ENCODE measurements at regions not wholly inside any gene's neighbourhood (a gene's known extent, or its start where the extent isn't known, plus 50 kb on each side); places are given as distances from the start of the nearest gene placed in this dataset.

DNA sequence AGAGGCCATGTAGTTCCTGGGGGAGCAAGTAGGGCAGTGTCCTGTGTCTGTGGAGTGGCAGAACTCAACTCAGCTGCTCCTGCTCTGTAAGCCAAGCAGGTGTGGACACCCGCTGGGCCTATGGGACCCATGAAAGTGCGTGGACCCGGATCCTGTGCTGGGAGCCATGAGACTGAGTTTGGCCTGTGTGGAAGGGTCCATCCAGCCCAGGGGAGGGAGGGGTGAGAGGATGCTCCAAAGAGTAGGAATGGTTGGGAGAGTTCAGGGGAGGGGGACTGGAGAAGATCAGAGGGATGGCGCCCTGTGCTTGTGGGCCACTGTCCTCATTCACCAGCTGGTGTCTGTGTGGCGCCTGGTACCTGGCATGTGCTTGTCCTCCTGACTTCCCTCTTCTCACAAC lies 226.4 kb upstream of the HS6ST1 start:
- TF ChIP-seq, protein P1, sequence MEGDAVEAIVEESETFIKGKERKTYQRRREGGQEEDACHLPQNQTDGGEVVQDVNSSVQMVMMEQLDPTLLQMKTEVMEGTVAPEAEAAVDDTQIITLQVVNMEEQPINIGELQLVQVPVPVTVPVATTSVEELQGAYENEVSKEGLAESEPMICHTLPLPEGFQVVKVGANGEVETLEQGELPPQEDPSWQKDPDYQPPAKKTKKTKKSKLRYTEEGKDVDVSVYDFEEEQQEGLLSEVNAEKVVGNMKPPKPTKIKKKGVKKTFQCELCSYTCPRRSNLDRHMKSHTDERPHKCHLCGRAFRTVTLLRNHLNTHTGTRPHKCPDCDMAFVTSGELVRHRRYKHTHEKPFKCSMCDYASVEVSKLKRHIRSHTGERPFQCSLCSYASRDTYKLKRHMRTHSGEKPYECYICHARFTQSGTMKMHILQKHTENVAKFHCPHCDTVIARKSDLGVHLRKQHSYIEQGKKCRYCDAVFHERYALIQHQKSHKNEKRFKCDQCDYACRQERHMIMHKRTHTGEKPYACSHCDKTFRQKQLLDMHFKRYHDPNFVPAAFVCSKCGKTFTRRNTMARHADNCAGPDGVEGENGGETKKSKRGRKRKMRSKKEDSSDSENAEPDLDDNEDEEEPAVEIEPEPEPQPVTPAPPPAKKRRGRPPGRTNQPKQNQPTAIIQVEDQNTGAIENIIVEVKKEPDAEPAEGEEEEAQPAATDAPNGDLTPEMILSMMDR (conservative IDR thresholded peaks at IDR 0.05; ENCODE audit: low read depth, low read length) = no peak
- no peak overlapping the region for H3K4me3 ChIP-seq (ENCODE audit: low read depth, low read length)
- no peak for DNase-seq (ENCODE audit: low read depth)

DNA sequence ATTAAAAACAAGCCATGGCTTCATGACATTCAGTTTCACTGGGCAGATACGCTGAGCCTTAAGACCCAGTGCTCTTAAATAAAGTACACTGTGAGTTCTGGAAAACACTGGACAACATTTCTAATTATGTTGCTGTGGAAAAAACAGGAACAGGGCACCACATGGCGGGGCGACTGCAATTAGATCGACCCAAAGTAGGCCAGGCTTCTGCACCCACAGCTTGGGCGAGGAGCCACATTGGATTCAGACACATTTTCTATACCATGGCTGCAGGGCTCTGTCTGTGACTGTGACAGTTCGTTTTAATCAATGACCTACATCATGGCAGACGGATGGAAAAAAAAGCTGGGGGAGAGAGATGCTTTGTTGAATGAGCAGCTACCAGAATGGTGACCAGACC lies 227.2 kb upstream of the HS6ST1 start:
- no peak overlapping the region for H3K4me3 ChIP-seq (ENCODE audit: low read depth, low read length)
- no peak for DNase-seq (ENCODE audit: low read depth)
- TF ChIP-seq, protein P1 (conservative IDR thresholded peaks at IDR 0.05; ENCODE audit: low read depth, low read length) = no peak

DNA sequence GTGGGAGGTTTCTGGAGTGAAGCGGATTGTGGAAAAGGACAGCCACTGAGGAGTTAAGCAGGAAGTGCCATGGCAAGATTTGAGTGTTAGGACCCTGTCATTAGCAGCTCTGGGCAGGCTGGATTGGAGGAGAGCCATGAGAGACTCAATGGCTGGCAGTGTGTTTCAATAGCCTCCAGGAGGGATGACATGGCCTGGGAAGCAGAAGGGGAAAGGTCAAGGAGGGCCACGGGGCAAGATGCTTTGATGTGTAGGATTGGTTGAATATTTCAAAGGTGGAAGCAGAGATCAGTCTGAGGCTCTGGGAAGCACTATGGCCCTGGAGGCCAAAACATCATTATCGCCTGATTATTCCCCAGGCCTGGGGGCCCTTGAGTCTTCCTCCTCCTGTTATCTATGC lies 229.0 kb upstream of the HS6ST1 start:
- TF ChIP-seq, protein P1 (conservative IDR thresholded peaks at IDR 0.05; ENCODE audit: low read depth, low read length) = no peak
- no peak overlapping the region for H3K4me3 ChIP-seq (ENCODE audit: low read depth, low read length)
- DNase-seq (ENCODE audit: low read depth) = no peak

DNA sequence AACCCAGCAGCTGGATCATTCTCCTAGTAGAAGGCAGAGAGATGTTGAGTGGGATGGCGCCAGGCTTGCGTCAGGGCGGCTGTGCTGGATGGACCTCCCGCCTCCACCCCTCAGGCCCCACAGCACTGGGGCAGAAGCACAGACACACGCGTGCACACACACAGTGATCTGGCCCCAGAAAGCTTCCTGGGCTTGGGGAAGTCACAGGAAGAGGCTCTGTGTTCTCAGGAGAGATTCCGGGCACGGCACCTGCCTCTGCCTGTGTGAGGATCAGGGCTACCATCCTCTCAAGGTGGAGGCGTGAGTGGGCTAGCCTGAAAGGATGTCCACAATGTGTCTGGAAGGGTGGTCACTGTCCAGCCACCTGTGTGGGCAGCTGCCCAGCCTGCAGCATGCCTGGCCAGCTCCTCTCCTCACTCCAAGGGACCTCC lies 229.8 kb upstream of the HS6ST1 start:
- no peak overlapping the region for H3K4me3 ChIP-seq (ENCODE audit: low read depth, low read length)
- DNase-seq (ENCODE audit: low read depth) = no peak
- TF ChIP-seq, protein P1 (conservative IDR thresholded peaks at IDR 0.05; ENCODE audit: low read depth, low read length) = no peak

DNA sequence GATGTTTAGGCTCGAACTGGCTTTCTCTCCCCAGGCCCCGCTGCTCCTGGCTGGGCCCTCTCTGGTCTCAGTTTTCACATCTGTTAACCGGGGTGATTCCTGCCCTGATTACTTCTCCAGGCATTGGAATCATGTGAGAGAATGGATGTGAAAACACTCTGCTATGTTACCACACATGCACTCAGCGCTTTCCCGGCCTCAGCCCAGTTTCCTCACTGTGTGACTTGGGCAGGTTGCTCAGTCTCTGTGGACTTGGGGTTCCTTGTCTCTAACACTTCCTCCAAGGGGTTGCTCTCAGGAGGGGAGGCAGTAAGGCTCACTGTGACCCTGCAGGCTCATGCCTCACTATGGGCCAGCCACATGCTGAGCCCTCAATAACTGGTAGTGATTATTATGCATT lies 230.4 kb upstream of the HS6ST1 start:
- TF ChIP-seq, protein P1 (conservative IDR thresholded peaks at IDR 0.05; ENCODE audit: low read depth, low read length) = no peak
- no peak for DNase-seq (ENCODE audit: low read depth)
- H3K4me3 ChIP-seq (ENCODE audit: low read depth, low read length) = no peak overlapping the region

DNA sequence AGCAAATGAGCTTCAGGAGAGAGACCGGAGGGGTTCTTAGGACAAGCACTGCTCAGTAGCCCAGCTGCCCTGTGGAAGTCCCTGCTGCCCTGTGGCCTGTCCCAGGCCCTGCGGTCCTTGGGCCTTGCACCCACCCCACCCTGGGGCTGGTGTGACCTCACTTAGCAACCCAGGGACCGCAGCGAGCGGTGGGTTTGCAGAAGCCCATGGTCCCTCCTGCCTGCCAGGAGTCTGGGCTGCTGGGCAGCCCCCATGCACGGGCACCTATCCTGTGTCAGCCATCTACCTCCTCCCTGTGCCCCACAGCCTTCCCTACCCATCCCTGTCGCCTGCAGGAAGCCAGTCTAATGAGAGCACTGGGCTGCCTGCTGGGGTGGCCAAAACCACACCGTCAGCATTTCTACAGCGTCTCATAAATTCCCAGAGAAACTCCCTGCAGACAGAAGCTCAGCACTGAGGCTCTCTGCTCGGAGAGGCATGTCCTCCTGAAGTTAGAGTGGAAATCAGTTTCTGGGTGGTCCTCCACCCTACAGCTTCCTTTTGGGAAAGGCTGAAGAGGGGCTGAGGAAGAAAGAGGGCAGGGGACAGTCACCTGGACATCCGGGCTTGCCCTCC lies 231.1 kb upstream of the HS6ST1 start:
- TF ChIP-seq, protein P1 (conservative IDR thresholded peaks at IDR 0.05; ENCODE audit: low read depth, low read length) = no peak
- no peak overlapping the region for H3K4me3 ChIP-seq (ENCODE audit: low read depth, low read length)
- peak; percentile 58 for DNase-seq (ENCODE audit: low read depth)

DNA sequence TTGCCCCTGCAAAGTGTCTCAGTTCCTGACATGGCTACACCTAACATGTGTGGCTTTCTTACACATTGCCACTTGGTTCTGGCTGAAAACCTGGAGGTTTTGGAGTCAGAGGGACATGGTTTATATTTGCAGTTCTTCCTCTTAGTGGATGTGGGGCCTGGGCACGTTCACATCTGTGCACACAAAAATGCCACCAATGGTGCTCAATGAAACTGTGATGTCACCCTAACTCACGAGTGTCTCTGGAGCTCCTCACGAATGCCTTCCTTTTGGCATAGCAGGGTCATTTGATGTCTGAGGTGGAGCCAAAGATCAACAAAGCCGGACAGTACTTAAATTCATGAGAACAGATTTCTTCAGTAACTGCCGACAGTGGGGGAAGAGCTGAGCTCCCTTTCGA lies 231.7 kb upstream of the HS6ST1 start:
- TF ChIP-seq, protein P1 (conservative IDR thresholded peaks at IDR 0.05; ENCODE audit: low read depth, low read length) = no peak
- no peak for DNase-seq (ENCODE audit: low read depth)
- H3K4me3 ChIP-seq (ENCODE audit: low read depth, low read length) = no peak overlapping the region

All from choroid plexus epithelial cell (primary cell).